Tibial nerve (tissue), 4 donors: ENCODE measurements at regions not wholly inside any gene's neighbourhood (a gene's known extent, or its start where the extent isn't known, plus 50 kb on each side); places are given as distances from the start of the nearest gene placed in this dataset.

Experiments
- DNase-seq, 2 donors: peaks; one replicate each; pipeline ENCODE4 v3.0.0-alpha.2; 2019; ENCODE audit warnings: low spot score in 2 of 2
- H3K27ac ChIP-seq, 4 donors: fragments of 200-600 bp; sonication (generic) in 3 of 4; one replicate each; pipeline ENCODE4 v1.5.1; 2017 to 2019; ENCODE audit warnings: mild to moderate bottlenecking in 1 of 4
- H3K27me3 ChIP-seq, 2 donors: fragments of 200-600 bp; sonication (generic) in 1 of 2; one replicate each; pipeline versions ENCODE4 v1.5.1 to v1.6.0; 2017 to 2019
- H3K36me3 ChIP-seq, 3 donors: fragments of 200-600 bp; sonication (generic); one replicate each; pipeline ENCODE4 v1.5.1; 2018 to 2019
- H3K4me1 ChIP-seq, 4 donors: fragments of 200-600 bp; sonication (generic) in 3 of 4; one replicate each; pipeline ENCODE4 v1.5.1; 2017 to 2019
- H3K4me3 ChIP-seq, 4 donors: fragments of 200-600 bp; sonication (generic) in 3 of 4; one replicate each; pipeline ENCODE4 v1.5.1; 2017 to 2019; ENCODE audit warnings: mild to moderate bottlenecking in 1 of 4, moderate library complexity in 1 of 4
- H3K9me3 ChIP-seq, 4 donors: fragments of 200-600 bp; sonication (generic) in 3 of 4; one replicate each; pipeline ENCODE4 v1.5.1; 2017 to 2019
- EP300 ChIP-seq, 2 donors: sonication (generic); formaldehyde crosslinking; IDR thresholded peaks; one replicate each; pipeline ENCODE4 v1.6.1; 2017; ENCODE audit warnings: antibody characterized with exemption in 2 of 2, mild to moderate bottlenecking in 1 of 2
- POLR2A ChIP-seq, 2 donors: fragments of 450-650 bp; IDR thresholded peaks; one replicate each; pipeline ENCODE4 v1.6.1; 2017; ENCODE audit warnings: antibody characterized with exemption in 2 of 2, mild to moderate bottlenecking in 2 of 2, moderate library complexity in 2 of 2
- WGBS, 2 donors: methylation state at CpG; one replicate each; pipeline ENCODE4 v1.1.5; 2018; 5-methylcytosine and 5-hydroxymethylcytosine counted together
- TF ChIP-seq, protein P1 (sequence below), 5 experiments: fragments of 200-600 bp in 3 of 5; fragments of 450-650 bp in 2 of 5; sonication (generic) in 3 of 5; IDR thresholded peaks; one replicate each; pipeline ENCODE4 v1.5.1; 2016 to 2019; ENCODE audit warnings: antibody characterized with exemption in 5 of 5, mild to moderate bottlenecking in 3 of 5, moderate library complexity in 2 of 5

DNA sequence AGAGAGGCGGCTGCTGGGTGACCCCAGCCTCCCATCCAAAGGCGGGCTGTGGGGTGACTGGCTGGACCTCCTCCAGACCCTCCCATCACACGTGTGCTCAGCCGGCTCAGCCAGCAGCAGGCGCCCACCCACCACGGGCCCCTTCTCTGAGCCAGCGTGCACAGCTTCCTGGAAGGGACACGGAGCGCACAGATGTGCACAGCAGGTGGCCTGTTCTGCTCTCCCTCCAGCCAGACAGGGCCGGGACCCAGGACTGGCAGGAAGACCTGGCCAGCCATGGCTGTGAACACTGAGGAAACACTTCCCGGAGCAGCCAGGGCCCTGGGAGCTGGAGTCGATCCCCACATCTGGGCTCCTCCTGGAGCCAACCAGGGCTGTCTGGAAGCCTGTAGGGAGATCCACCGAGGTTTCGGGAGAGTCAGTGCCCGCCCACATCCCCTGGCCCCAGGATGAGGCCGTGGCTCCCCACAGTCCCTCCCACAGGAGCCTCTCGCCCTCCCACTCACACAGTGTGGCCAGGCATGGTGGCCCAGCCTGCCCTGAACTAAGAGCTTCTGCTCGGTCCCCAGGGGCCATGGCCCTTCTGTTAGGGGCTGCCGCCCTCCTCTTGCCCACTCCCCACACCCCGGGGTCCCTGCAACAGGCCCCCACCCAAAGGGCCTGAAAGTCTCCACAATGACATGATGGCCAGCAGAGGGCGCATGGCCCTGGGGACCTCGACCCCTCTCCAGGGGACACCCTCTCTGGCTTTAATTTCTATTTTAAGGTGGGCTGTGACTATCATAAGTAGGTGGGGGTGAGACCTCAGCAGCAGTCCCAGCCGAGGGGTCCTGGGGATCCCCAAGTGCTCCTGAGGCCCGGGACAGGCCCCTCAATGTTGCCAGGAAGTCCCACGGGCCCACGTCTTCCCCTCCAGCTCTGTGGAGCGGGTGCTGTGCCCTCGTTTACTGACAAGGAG is 90.6 kb upstream of the FGF3 start:
- no peak for DNase-seq
- Histone ChIP-seq H3K9me3 (no peaks in the 10 kb centered on the region), H3K27ac (no peak overlapping the region), H3K36me3 (no peaks in the 10 kb centered on the region), H3K27me3 (peaks cover 0 to 18% of the 10 kb centered on the region in 2 donors), H3K4me3 (no peak overlapping the region), H3K4me1 (peaks cover 0 to 11% (median 0%) of the 10 kb centered on the region in 4 donors)
- WGBS, 2 donors, result 35 to 48% methylated on average over 21 to 23 of the region's 28 CpGs
- TF ChIP-seq POLR2A (IDR thresholded peaks at IDR 0.05) (no peak), EP300 (IDR thresholded peaks at IDR 0.05) (no peak)
- TF ChIP-seq, protein P1, sequence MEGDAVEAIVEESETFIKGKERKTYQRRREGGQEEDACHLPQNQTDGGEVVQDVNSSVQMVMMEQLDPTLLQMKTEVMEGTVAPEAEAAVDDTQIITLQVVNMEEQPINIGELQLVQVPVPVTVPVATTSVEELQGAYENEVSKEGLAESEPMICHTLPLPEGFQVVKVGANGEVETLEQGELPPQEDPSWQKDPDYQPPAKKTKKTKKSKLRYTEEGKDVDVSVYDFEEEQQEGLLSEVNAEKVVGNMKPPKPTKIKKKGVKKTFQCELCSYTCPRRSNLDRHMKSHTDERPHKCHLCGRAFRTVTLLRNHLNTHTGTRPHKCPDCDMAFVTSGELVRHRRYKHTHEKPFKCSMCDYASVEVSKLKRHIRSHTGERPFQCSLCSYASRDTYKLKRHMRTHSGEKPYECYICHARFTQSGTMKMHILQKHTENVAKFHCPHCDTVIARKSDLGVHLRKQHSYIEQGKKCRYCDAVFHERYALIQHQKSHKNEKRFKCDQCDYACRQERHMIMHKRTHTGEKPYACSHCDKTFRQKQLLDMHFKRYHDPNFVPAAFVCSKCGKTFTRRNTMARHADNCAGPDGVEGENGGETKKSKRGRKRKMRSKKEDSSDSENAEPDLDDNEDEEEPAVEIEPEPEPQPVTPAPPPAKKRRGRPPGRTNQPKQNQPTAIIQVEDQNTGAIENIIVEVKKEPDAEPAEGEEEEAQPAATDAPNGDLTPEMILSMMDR (IDR thresholded peaks at IDR 0.05), result peak; percentile 25 to 40 (median 37)

DNA sequence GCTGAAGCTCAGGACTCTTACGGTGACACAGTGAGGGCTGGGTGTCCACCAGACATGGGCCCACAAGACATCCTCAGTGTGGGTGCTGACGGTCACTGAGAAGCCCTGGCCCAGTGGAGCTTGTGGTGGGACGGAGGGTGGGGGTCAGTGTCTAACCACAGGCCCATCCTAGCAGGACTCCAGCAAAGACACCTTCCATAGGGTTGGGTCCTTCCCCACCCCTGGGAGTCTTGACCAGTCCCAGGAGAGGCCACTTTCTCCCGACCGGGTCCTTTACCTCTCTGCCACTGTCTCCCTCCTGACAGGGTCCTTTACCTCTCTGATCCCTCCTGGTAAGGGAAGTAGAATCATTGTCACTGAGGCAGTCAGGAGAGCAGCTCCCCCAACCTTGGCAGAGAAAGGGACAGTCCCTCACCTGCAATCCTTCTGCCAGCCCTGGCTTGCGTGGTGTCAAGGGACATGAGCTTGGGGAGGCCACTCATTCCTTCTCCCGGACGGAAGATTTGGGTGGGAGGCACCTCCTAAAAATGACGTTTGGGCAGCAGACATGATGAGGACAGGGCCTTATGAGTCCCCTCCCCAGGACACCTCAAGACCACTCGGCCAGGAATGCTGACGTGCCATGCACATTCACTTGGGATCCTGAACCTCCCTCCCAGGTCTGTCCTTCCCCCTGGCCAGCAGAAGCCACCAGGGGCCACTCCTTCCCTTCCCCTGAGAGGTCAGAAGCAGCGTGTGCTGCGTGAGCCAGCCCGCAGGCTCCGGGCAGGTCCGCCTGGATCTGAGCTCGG is 91.5 kb upstream of the FGF3 start:
- Histone ChIP-seq H3K4me1 (peaks cover 0 to 20% (median 6%) of the 10 kb centered on the region in 4 donors), H3K4me3 (no peak overlapping the region), H3K27me3 (peaks cover 0 to 12% of the 10 kb centered on the region in 2 donors), H3K27ac (no peak overlapping the region), H3K9me3 (no peaks in the 10 kb centered on the region), H3K36me3 (no peaks in the 10 kb centered on the region)
- TF ChIP-seq POLR2A (IDR thresholded peaks at IDR 0.05), result no peak
- TF ChIP-seq, protein P1 (IDR thresholded peaks at IDR 0.05), result no peak
- TF ChIP-seq EP300 (IDR thresholded peaks at IDR 0.05), result no peak
- DNase-seq, result no peak
- WGBS, 2 donors, result 82 to 93% methylated on average over 7 to 14 of the region's 17 CpGs

DNA sequence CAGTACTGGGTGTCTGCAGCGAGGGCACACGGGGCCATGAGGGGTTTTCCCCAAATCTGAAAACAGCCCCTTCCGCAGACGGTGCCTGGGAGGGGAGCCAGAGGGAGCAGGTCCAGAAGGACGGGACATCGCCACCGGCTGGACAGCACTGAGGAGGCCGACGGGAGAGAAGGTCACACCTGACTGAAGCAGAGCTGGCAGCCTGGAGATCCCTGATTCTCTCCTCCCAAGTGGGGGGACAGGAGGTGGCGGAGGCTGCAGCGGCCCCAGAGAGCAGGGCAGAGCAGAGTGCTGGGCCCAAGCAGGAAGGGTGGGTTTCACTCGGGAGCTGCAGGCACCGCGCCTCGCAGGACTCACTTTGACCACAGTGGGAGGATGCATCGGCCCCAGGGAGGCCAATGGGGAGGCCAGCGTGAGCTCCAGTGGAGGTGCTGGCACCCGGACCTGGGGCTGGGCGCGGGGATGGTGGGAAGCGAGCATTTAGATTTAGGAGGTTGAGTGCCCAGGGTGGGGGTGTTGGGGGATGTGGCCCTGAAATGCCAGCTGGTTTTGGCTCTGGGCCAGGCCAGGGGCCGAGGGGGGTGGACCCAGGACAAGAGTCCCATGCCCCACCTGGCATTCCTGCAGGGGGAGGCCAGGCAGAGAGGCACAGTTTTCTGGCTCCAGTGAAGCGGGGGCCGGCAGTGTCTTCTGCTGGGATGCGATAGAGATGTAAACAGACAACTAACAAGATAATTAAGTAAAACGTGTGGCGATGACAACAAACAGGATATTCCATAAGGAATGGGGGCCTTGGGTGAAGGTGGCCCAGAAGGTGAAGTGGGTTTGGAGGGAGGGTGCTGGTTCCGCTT is 92.3 kb upstream of the FGF3 start:
- WGBS, 2 donors, result 73 to 80% methylated on average over 25 to 28 of the region's 28 CpGs
- peaks cover 0 to 26% (median 9%) of the 10 kb centered on the region in 4 donors for H3K4me1 ChIP-seq
- no peak overlapping the region for H3K27ac ChIP-seq
- peaks cover 0 to 12% of the 10 kb centered on the region in 2 donors for H3K27me3 ChIP-seq
- TF ChIP-seq, protein P1 (IDR thresholded peaks at IDR 0.05), result no peak
- TF ChIP-seq EP300 (IDR thresholded peaks at IDR 0.05) (no peak), POLR2A (IDR thresholded peaks at IDR 0.05) (no peak)
- H3K4me3 ChIP-seq, result no peak overlapping the region
- no peak for DNase-seq
- no peaks in the 10 kb centered on the region for H3K36me3 ChIP-seq
- H3K9me3 ChIP-seq, result peaks cover 0 to 4% (median 0%) of the 10 kb centered on the region in 4 donors

DNA sequence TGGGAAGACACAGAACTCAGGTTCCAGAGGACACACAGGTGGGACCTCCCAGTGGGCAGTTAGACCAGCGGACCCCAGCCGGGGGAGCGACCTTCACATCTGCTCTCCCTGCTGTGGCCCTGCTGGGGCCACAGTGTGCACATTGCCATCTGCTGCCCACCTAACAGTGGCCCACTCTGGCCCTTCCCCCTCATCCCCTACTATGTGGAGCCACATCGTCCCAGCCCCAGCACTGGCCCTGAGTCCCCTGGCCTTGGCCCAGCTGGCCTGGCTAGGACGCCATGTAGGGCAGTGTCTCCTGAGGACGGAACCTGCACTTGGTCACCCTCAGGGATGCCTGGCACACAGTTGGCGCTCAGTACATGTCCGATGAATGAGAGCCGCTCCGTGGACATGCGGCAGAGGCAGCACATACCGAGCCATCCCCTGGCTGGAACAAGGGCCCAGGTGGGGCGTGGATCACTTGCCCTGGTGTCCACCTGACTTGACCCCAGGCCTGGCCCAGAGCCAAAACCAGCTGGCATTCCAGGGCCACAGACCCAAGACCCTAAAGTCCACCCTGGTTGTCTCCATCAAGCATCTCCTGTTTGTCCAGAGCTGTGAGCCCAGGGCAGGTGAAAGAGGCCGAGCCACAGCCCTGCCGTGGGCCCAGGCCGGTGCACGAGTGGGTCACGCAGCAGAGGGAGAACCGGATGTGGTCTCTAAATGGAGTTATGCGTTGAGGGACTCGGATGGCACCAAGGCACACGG is 93.1 kb upstream of the FGF3 start:
- 81 to 84% methylated on average over 22 of the region's 22 CpGs for WGBS, 2 donors
- no peak overlapping the region for H3K27ac ChIP-seq
- H3K4me3 ChIP-seq, result no peak overlapping the region
- no peaks in the 10 kb centered on the region for H3K36me3 ChIP-seq
- H3K27me3 ChIP-seq, result peaks cover 0 to 12% of the 10 kb centered on the region in 2 donors
- no peak for DNase-seq
- H3K9me3 ChIP-seq, result peaks cover 0 to 9% (median 0%) of the 10 kb centered on the region in 4 donors
- TF ChIP-seq POLR2A (IDR thresholded peaks at IDR 0.05), result no peak
- peaks cover 0 to 26% (median 9%) of the 10 kb centered on the region in 4 donors for H3K4me1 ChIP-seq
